CD4-positive, alpha-beta T cell treated with Interleukin-15 for 1 hour (primary cell): ENCODE measurements at regions not wholly inside any gene's neighbourhood (a gene's known extent, or its start where the extent isn't known, plus 50 kb on each side); places are given as distances from the start of the nearest gene placed in this dataset.
"Not testable (repeated sequence)": the region's sequence is repeated elsewhere in the genome, so short reads cannot be mapped to it uniquely, and the experiment has no call there.

Experiments
- DNase-seq: peaks from one replicate; pipeline ENCODE4 v3.0.0-alpha.2; 2020

GRCh38 chr10:6794841-6795240, 214.8 kb upstream of the PRKCQ start:
- not testable (repeated sequence) for DNase-seq

GRCh38 chr10:6794441-6794840, 214.4 kb upstream of the PRKCQ start:
- DNase-seq = no peak

GRCh38 chr10:6788731-6789130, 208.7 kb upstream of the PRKCQ start:
- no peak for DNase-seq

GRCh38 chr10:6788231-6788630, 208.2 kb upstream of the PRKCQ start:
- no peak for DNase-seq

- no peak for DNase-seq
These were observed 207.6 kb upstream of the PRKCQ start for GRCh38 chr10:6787718-6788117.

- DNase-seq = no peak
These were observed 207.0 kb upstream of the PRKCQ start for GRCh38 chr10:6787091-6787490.

- no peak for DNase-seq
These were observed 206.5 kb upstream of the PRKCQ start for GRCh38 chr10:6786579-6787031.

GRCh38 chr10:6784429-6784828, 204.4 kb upstream of the PRKCQ start:
- not testable (repeated sequence) for DNase-seq

DNA sequence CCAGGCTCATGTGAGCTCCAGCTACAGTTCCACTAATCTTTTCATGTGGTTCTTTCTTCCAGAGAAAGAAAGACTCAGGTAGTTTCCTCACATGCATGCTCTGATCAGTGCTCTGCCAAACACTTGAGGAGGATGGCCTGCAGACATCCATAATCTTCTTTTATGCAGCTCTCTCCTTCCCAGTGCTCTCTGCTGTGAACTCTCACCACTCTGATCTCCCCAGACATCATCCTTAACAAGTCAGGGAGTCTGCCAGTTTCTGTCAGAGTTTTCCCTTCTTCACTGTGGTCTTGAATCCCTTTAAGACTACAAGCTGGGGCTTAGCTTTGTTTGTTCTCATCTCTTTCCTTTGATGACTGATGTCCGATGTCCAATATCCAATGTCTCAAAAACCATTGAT, 203.4 kb upstream of the PRKCQ start:
- DNase-seq = no peak

GRCh38 chr10:6782378-6782777, 202.3 kb upstream of the PRKCQ start:
- DNase-seq = no peak

DNA sequence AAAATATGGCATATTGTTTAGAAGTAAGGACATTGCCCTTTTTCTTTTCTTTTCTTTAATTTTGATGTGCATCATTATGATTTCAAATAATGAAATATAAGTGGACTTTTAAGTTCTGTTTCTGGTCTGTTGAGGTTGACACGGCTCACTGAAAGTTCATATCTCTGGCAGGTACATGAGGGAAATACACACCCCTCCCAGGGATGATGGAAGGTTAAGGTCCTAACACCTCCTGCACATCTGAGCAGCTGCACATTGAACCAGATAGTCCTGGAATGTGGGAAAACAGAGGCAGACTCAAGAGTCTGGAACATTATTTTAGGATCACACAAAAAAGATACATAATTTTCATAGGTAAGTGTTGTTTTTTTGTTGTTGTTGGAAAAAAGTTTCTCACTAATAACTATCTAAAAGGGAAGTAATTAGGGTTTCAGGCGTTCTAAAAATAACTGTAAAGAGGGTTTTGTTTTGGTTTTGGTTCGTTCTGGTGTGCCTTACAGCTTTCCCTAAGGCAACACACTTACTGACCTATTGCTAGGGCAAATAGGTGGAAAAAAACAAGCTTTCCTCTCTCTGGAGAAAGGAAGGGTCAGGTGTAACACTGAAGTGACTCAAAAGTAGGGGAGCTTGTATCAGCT, 201.2 kb upstream of the PRKCQ start:
- no peak for DNase-seq

DNA sequence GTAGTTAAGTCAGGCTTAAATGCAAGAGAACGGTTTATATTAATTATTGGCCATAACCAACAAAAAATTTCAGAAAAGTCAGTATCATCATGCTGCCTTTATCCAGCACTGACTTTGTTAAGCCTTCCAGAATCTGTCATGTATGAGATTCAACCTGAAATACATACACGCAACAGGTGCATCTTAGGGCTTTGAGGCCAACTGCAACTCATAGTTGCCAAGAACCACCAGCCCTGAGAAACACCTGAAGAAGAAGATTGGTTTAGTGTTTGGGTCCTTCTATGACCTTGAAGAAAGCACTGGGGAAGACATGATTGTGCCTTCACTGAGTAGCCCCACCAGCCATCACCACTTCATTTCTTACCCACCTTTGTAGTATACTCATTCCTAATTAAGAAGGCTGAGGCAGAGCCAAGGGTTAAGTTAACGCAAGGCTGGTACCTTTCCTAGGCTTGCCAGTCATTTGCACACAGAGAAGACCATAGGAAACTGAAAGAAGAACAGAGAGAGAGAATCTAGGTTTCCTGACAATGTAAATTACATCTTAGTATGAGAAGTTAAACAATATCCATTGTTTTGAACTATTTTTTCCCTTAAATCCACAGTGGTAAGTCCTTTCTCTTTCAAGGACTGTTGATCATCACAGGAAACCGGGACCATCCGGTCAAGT, 200.1 kb upstream of the PRKCQ start:
- DNase-seq = no peak

DNA sequence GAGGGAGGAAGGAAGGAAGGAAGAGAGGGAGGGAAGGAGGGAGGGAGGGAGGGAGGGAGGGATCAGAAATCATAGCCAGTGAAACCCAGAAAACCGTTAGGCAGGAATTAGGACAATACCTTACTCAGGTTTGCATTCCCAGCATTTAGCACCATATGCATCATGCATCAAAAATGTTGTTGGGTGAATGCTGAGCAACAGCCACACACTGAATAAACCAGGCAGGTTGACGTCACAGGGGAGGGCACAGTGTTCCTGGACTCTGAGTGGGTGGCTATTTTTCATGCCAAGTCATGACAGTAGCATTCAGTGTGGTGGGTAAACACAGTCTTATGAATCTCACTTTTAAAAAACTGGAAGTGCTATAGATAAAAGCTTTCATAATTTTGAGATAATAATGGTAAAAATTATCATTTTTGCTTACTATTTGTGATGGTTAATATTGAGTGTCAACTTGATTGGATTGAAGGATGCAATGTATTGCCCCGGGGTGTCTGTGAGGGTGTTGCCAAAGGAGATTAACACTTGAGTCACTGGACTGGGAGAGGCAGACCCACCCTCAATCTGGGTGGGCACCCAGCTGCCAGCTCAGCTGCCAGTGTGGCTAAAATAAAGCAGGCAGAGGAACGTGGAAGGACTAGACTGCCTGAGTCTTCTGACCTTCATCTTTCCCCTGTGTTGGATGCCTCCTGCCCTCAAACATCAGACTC, 199.1 kb upstream of the PRKCQ start:
- no peak for DNase-seq

DNA sequence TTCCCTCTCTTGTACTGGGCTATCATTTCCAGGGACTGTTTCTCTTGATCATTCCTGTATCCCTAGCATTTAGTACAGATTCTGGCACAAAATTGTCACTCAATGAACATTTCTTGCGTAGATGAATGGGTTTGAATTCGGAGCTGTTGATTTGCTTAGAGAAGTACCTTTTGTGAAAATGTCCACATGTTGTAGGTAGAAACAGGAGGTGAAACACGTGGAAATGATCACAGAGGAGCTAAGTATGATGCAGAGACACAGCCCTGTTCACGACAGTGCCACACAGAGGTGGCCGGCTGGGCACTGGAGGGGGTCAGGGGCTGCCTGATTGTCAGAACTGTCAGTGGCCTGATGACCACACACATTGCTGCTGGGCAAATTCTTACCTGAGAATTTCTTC, 196.1 kb upstream of the PRKCQ start:
- DNase-seq = no peak

DNA sequence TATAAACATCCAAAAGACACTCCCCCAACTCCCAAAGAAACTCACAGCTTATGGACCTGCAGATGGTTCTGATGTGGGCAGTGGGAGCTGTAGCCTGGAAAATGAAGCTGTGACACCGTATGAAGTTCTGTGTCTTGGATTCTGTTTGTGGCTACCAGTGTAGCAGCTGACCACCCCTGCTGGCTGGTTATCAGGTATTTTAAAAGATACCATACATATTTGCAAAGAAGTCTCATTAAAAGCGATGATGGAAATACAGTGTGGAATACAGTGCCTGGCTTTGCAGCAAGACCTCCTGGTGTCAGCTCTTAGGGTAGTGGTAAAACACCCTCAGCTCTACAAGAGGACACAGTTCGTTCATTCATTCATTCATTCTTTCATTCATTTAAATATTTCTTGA, 194.3 kb upstream of the PRKCQ start:
- DNase-seq = no peak

DNA sequence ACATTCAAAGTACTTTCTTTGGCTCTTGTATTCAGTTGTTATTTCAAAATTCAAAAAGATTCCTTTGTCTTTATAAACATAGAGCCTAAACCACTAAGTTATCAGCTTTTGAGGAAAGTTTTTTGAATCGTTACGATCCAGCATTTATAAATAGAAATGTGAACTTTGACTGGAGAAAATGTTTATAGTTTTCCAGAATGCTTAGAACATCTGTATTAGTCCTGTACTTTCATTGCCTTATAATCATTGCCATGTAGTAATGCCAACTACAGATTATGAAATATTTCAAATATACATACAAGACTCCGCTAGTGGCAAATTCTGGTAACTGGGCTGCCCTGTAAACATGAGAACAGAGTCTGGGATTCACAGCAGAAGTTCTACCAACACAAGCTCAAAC, 191.3 kb upstream of the PRKCQ start:
- DNase-seq = no peak

DNA sequence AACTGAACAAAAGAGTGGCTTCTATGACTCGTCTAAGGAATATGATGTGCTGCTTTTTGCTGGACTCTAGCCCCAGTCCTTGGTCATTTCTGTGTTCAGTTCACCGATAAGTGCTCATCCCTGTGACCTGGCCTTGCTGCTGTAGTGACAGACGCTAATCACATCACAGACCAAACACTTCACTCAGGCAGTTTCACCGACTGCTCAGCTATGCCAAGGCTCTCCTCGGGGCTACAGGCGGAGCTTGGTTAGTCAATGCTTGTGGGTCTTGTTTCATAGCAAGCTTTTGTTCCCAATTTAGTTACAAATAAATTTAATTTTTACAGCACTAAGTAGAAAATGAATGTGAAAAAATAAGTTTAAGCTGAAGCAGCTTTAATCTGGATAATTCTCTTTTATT, 190.8 kb upstream of the PRKCQ start:
- DNase-seq = no peak

DNA sequence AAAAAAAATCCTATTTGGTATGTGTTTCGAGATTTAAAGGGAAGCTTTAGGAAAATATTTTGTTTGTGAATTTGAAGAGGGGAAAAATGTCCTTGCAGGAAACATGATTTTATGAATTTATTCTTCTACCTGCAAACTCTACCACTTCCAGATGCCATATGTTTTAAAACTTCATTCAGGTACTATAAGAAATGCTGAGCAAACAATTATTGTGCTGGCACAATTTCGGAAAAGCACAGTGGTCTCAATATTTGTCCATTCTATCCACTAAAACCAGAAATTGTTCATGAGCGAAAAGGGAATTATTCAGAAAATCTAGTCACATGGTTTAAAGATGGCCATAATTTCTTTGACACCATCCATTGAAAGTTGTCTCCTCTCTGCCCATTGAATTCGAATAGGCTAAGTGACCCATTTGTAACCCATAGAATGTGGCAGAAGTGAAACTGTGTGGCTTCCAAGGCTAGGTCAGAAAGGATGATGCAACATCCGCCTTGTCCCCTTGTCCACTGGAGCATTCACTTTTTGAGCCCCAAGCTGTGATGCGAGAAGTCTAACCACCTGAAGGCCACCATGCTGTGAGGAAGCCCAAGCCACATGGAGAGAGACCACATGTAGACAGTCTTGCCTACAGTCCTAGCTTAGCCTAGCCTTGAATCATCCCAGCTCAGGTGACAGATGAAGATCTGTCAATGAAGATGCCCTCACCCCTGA, 189.8 kb upstream of the PRKCQ start:
- DNase-seq = no peak

- no peak for DNase-seq
These were observed 186.2 kb upstream of the PRKCQ start for GRCh38 chr10:6766131-6766801.

DNA sequence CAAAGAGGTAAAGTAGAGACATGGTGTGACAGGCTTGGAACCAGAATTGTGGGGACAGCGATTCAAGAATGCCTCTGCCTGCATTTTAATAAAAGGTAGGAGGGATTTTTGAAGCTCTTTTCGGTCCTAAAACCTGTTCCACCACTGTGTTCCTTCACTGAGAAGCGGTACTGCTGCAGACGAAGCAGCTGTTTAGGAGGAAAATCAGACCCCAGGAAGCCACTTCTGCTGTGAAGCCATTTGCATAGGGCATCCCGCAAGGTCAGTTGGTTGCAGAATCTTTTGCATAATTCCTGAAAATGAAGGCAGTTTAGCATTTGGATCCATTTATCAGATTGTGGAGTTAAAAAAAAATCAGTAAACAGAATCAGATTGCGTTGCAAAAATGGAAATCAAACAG, 183.3 kb upstream of the PRKCQ start:
- DNase-seq = no peak

- DNase-seq = no peak
These were observed 182.9 kb upstream of the PRKCQ start for GRCh38 chr10:6763001-6763400.

DNA sequence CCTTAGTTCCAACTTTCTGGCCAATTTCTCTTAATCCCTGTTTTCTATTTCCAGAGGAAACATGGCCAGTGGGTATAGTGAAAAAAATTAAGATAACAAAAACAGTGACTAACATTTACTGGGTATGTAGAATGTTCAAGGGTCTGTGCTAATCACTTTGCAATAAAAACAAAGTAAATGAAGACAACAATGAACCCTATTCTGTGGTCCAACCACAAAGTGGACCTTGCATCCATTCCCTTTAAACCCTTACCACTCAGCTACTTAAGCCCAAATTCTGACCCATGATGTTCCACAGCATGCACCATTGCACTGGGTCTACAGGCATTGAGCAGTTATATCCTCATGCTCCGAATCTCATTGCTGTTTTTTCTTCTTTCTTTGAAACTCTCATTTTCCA, 179.9 kb upstream of the PRKCQ start:
- no peak for DNase-seq

DNA sequence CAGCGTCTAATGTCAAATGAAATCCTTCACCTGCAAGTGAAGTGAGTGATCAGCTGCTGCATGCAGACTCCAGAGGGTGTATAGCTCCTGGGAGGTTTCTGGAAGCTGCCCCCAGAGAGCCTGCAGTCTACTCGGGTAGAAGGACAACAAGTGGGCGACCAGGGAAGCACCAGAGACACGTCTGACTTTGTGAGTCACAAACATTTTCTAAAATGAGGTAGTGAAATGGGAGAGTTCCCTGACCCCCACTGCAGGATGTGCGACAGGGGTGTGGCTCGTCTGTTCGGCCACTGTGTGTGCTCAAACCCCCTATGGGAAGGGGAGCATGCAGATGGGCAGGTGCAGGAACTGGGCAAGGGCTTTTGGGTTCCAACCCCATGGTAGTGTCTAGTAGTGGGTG, 177.1 kb upstream of the PRKCQ start:
- DNase-seq = no peak
